ENCODE measurements at regions not wholly inside any gene's neighbourhood (a gene's known extent, or its start where the extent isn't known, plus 50 kb on each side); places are given as distances from the start of the nearest gene placed in this dataset.
"Not testable (repeated sequence)": the region's sequence is repeated elsewhere in the genome, so short reads cannot be mapped to it uniquely, and the experiment has no call there.

DNA sequence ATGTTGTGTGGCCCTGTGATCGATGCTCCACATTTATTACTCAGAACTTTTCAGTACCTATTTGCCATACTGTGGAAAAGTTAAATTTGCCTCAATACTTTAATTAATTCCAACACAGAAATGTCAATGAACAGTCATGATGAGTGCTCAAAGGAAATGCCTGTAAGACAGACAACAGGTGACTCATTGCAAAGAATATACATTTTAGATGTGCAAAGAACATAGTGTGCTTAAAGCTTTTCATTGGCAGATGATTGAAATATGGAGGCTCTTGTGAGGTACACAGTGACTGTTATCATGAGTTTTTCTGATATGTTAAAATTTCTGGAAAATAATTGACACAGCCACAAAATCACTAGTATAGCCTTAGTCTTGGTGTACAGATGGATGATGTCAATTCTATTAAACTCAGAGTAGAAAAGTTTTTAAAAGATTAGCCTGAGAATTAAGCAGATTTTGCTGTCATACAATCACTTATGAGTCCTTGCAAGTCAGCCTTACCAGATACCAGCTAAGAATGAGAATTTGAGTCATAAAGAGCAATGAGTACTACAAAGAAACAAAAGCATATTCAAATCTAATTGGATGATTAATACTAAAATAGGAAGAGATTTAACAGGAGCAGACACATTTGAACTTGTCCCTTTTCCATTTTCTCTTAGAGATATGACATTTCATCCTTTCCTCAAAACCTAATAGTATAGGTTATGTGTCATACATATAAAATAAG is 544.1 kb downstream of the KCNH5 start:
- Histone ChIP-seq H3K4me3 (no peak overlapping the region), H3K4me1 (no peaks in the 10 kb centered on the region), H3K27ac (no peak overlapping the region), H3K27me3 (no peaks in the 10 kb centered on the region), H3K9me3 (peaks cover 0 to 52% (median 8%) of the 10 kb centered on the region in 11 donors), H3K36me3 (no peaks in the 10 kb centered on the region)
- TF ChIP-seq, protein P1, sequence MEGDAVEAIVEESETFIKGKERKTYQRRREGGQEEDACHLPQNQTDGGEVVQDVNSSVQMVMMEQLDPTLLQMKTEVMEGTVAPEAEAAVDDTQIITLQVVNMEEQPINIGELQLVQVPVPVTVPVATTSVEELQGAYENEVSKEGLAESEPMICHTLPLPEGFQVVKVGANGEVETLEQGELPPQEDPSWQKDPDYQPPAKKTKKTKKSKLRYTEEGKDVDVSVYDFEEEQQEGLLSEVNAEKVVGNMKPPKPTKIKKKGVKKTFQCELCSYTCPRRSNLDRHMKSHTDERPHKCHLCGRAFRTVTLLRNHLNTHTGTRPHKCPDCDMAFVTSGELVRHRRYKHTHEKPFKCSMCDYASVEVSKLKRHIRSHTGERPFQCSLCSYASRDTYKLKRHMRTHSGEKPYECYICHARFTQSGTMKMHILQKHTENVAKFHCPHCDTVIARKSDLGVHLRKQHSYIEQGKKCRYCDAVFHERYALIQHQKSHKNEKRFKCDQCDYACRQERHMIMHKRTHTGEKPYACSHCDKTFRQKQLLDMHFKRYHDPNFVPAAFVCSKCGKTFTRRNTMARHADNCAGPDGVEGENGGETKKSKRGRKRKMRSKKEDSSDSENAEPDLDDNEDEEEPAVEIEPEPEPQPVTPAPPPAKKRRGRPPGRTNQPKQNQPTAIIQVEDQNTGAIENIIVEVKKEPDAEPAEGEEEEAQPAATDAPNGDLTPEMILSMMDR (IDR thresholded peaks at IDR 0.05) = no peak
- ATAC-seq (no peak), DNase-seq (no peak)
- WGBS, 2 donors = 82 to 86% methylated on average over 1 of the region's 1 CpG
- intact Hi-C loops (cut with DNase I) = no loop called here

DNA sequence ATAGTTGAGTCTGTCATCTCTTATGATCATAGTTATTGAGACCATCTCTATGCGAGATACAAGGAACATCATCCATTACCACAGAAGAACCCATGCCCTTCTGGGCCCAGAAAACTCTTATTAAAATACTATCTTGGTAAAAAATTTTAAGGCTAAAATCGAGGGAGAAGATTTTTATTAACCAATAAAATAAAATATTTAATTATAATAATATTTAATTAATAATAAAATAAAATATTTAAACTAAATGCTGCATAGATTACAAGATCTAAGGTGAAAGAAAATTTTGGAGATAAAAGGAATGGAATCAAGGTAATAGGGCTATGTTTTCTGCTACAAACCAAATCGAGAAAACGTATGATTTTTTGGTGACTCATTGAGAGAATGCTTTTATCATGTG is 540.2 kb downstream of the KCNH5 start:
- no peak overlapping the region for H3K27ac ChIP-seq
- no peaks in the 10 kb centered on the region for H3K36me3 ChIP-seq
- ATAC-seq (no peak), DNase-seq (no peak)
- TF ChIP-seq, protein P1 (IDR thresholded peaks at IDR 0.05) = no peak
- no peaks in the 10 kb centered on the region for H3K27me3 ChIP-seq
- H3K4me1 ChIP-seq = no peaks in the 10 kb centered on the region
- WGBS, 2 donors = 81 to 85% methylated on average over 4 of the region's 4 CpGs
- intact Hi-C loops (cut with DNase I) = no loop called here
- no peak overlapping the region for H3K4me3 ChIP-seq
- peaks cover 0 to 18% (median 3%) of the 10 kb centered on the region in 11 donors for H3K9me3 ChIP-seq

DNA sequence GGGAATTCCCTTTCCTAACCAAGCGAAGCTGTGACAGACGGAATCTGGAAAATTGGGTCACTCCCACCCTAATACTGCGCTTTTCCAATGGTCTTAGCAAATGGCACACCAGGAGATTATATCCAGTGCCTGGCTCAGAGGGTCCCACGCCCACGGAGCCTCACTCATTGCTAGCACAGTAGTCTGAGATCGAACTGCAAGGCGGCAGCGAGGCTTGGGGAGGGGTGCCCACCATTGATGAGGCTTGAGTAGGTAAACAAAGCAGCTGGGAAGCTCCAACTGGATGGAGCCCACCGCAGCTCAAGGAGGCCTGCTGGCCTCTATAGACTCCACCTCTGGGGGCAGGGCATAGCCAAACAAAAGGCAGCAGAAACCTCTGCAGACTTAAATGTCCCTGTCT is 523.9 kb downstream of the KCNH5 start:
- DNase-seq, ATAC-seq: not testable (repeated sequence)
- WGBS, 2 donors = 85 to 88% methylated on average over 9 of the region's 9 CpGs

DNA sequence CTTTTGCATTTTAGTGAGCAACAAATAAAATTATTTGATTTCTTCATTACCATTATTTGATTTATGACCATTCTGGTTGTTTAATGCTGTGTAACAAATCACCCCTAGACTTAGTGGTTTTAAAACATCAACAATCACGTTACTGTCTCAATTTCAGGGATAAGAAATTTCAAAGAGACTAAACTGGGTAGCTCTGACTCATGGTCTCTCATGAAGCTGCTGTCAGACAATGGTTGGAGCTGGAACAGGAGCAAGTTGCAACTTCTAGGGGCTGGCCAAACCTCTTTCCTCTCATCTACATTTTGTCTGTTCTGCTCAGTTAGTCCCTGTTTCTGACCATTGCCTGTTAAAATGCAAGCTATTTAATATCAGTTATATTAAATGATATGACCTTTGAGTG is 517.0 kb downstream of the KCNH5 start:
- TF ChIP-seq, protein P1 (IDR thresholded peaks at IDR 0.05) = no peak
- no peaks in the 10 kb centered on the region for H3K27me3 ChIP-seq
- no peak for ATAC-seq
- no peak overlapping the region for H3K4me3 ChIP-seq
- H3K4me1 ChIP-seq = no peaks in the 10 kb centered on the region
- peaks cover 0 to 21% (median 0%) of the 10 kb centered on the region in 11 donors for H3K9me3 ChIP-seq
- H3K36me3 ChIP-seq = no peaks in the 10 kb centered on the region
- intact Hi-C loops (cut with DNase I) = no loop called here
- 63 to 64% methylated on average over 1 of the region's 1 CpG for WGBS, 2 donors
- H3K27ac ChIP-seq = no peak overlapping the region
- no peak for DNase-seq

More for the DNA sequence above, 523.9 kb downstream of the KCNH5 start:
- H3K36me3 ChIP-seq; H3K4me3 ChIP-seq; H3K27me3 ChIP-seq; H3K4me1 ChIP-seq; H3K27ac ChIP-seq; intact Hi-C loops (cut with DNase I): not testable (repeated sequence)
- H3K9me3 ChIP-seq = peaks cover 0 to 65% (median 6%) of the 10 kb centered on the region in 11 donors

DNA sequence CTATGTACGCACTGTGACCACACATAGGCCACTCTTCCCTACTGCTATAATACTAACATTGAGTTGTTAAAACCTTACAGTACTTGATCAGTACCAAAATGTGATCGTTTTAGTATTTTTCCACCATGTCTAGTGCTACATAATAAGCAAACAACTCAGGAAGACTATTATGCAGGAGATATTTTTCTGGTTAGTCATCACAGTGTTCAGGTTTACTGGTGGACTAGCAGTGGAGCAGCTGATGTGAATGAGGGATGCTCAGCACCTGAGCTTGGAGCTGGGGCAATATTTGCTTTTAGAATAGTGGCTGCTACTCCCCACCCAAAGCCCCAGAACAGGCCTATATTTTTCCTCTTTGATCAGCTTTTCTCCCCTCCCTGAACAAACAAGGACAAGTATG is 513.1 kb downstream of the KCNH5 start:
- no peaks in the 10 kb centered on the region for H3K36me3 ChIP-seq
- H3K27ac ChIP-seq = no peak overlapping the region
- TF ChIP-seq, protein P1 (IDR thresholded peaks at IDR 0.05) = no peak
- H3K27me3 ChIP-seq = no peaks in the 10 kb centered on the region
- DNase-seq (no peak), ATAC-seq (no peak)
- 82 to 87% methylated on average over 2 of the region's 2 CpGs for WGBS, 2 donors
- intact Hi-C loops (cut with DNase I) = no loop called here
- H3K4me3 ChIP-seq = no peak overlapping the region
- H3K9me3 ChIP-seq = peaks cover 0 to 16% (median 0%) of the 10 kb centered on the region in 11 donors
- H3K4me1 ChIP-seq = no peaks in the 10 kb centered on the region

Data from heart right ventricle (tissue), 16 donors.